ENCODE measurements at regions not wholly inside any gene's neighbourhood (a gene's known extent, or its start where the extent isn't known, plus 50 kb on each side); places are given as distances from the start of the nearest gene placed in this dataset.

DNA sequence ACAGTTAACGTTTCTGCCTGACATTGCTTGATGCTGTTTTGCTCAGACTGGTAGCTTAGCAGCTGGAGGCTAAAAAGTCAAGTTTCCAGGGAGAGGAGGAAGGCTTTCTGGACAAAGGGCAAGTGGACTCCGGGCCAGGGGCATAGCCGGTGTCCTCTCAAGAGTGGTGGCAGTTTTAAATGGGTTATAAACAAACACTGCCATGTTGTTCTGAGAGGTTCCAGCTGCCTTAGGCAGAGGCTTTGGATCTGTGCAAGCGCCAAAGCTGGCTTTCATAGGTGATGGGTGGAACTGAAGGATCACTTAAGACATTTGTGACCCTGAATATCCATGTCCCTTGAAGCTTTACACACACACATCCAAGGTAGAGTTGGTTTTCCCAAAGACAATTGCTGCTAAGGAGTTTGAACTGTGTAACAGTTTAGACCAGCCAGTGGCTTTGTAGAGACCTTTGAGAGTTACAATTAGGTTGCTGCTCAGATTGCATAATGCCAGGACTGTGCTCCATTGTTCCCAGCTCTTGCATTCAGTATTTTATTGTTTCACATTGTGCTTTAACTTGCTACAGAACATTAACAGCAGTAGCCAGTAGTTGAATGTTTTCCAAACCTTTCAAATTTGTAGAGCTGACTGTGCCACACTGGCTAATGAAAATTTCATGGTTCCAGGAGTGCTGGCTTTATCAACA lies 54.1 kb upstream of the AP1S2 start:
- no peak for DNase-seq (ENCODE audit: low read depth, low spot score)
- Histone ChIP-seq H3K9me1 (replicated peaks; ENCODE audit: control insufficient read depth, extremely low read depth, insufficient read depth, low read length) (no peaks in the 10 kb centered on the region), H3K27me3 (ENCODE audit: control insufficient read depth in 2 of 2, insufficient read depth in 2 of 2, low read length in 2 of 2) (peaks cover 2% of the 10 kb centered on the region in 2 experiments), H3K9me3 (replicated peaks; ENCODE audit: control insufficient read depth, insufficient read depth, low read length) (no peaks in the 10 kb centered on the region), H3K79me2 (ENCODE audit: control insufficient read depth, insufficient read depth, low read length) (no peaks in the 10 kb centered on the region), H3K4me1 (ENCODE audit: control insufficient read depth, extremely low read depth, insufficient read depth, low read length) (no peaks in the 10 kb centered on the region), H3K4me2 (ENCODE audit: insufficient read depth, low read length) (no peak overlapping the region), H2AFZ (ENCODE audit: low read depth, low read length) (no peak overlapping the region), H3K9ac (replicated peaks; ENCODE audit: extremely low read depth, insufficient read depth, low read length) (no peak overlapping the region), H4K20me1 (replicated peaks; ENCODE audit: control insufficient read depth, extremely low read depth, insufficient read depth, low read length) (no peaks in the 10 kb centered on the region), H3K4me3 (replicated peaks in 1 of 3; ENCODE audit: insufficient read depth in 1 of 3, low read depth in 1 of 3, low read length in 3 of 3) (no peak overlapping the region), H3K27ac (ENCODE audit: insufficient read depth, low read depth, low read length) (no peak overlapping the region), H3K36me3 (ENCODE audit: control insufficient read depth in 2 of 2, extremely low read depth in 1 of 2, insufficient read depth in 2 of 2, low read length in 2 of 2) (no peaks in the 10 kb centered on the region)
- TF ChIP-seq, protein P1, sequence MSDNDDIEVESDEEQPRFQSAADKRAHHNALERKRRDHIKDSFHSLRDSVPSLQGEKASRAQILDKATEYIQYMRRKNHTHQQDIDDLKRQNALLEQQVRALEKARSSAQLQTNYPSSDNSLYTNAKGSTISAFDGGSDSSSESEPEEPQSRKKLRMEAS (IDR thresholded peaks at IDR 0.05; ENCODE audit: insufficient read depth, insufficient read length), result no peak
- TF ChIP-seq EZH2 (IDR thresholded peaks at IDR 0.05; ENCODE audit: borderline replicate concordance, low read depth, low read length, severe bottlenecking), result no peak
- no peak for TF ChIP-seq CTCF (IDR thresholded peaks at IDR 0.05; ENCODE audit: extremely low read depth in 1 of 2, insufficient read depth in 1 of 2, low read depth in 1 of 2, low read length in 2 of 2)
- TF ChIP-seq POLR2AphosphoS5 (IDR thresholded peaks at IDR 0.05; ENCODE audit: insufficient read depth, low read depth, low read length), result no peak
- no peak for TF ChIP-seq MYC (IDR thresholded peaks at IDR 0.05; ENCODE audit: low read depth, low read length)
- no peak for TF ChIP-seq FOS (IDR thresholded peaks at IDR 0.05; ENCODE audit: borderline replicate concordance, insufficient read depth, low read length)
- TF ChIP-seq JUN (IDR thresholded peaks at IDR 0.05; ENCODE audit: borderline replicate concordance, insufficient read depth, insufficient read length, low read depth), result no peak
- no peak for TF ChIP-seq POLR2A (IDR thresholded peaks at IDR 0.05; ENCODE audit: low read depth, low read length)
- no peak for TF ChIP-seq GATA2 (IDR thresholded peaks at IDR 0.05; ENCODE audit: insufficient read depth, insufficient read length, low read depth, low read length)
- POLR2A ChIA-PET, result no interaction called here
- peak; percentile 59 for FAIRE-seq
- dilution Hi-C loops (cut with MboI; ENCODE audit: extremely low pct_ligation_motif_present, low sequenced_read_pairs) (no loop called here), intact Hi-C loops (cut with micrococcal nuclease) (no loop called here)
- CTCF ChIA-PET, result interaction anchor here (1.0 kb wide), 1 partner anchor 28 kb away, joined by 3 read pairs; no protein-coding TSS in a partner anchor
- no TSS peak for BruUV-seq (replicated peaks)
